ENCODE measurements at regions not wholly inside any gene's neighbourhood (a gene's known extent, or its start where the extent isn't known, plus 50 kb on each side); places are given as distances from the start of the nearest gene placed in this dataset.

DNA sequence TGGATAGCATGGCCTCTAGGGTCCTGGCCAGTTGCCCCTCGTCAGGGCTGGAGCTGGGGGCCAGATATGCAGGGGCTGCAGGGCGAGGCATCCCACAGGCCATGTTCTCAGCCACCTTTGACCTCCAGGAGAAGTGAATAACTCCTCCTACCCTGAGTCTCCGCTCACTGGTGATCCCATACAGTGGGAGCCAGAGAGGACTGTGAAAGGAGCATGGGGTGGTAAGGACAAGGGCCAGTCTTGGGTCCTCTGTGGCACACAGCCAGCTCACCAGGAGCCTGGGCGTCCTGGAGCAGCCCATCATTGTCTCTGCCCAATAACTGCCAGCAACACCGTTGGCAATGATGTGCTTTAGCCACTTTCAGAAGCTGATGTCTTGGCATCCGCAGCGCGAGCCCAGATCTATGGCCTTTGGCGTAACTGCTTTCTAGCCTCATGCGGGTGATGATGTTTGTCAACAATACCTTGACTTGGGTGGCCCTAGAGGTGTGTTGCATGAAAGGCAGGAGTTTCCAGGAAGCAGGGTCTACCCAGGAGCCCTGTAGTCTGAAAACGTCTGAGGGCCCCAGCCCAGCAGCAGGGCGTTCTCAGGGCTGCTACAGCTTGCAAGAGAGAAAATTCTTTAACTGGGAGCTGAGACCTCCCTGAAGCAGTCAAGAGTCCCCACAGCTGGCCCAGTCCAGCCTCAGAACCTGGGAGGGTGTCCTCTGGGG lies 61.1 kb upstream of the IQSEC1 start:
- DNase-seq: no peak

DNA sequence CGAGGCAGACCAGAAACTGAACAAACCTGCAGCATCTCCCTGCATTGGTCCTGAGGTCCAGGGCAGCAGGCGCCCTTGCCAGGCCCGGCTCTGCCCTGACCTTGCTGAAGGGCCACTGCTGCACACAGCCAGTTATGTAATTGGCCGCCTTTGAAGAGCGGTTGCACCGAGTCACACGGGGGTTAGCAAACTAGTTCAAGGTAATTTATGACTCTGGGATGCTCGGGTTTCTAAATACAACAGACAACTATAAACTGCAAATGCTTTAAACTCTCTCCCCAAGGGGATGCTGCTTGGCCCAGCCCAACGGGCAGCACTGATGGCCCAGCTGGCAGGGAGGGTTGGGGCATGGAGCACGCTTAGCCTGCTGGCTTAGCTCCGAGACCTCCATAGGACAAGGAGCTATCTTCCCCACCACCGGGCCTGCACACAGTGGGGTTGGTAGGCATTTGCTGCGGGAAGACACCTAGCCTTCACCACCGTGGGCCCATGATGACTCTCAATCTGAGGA lies 60.3 kb upstream of the IQSEC1 start:
- DNase-seq: no peak

DNA sequence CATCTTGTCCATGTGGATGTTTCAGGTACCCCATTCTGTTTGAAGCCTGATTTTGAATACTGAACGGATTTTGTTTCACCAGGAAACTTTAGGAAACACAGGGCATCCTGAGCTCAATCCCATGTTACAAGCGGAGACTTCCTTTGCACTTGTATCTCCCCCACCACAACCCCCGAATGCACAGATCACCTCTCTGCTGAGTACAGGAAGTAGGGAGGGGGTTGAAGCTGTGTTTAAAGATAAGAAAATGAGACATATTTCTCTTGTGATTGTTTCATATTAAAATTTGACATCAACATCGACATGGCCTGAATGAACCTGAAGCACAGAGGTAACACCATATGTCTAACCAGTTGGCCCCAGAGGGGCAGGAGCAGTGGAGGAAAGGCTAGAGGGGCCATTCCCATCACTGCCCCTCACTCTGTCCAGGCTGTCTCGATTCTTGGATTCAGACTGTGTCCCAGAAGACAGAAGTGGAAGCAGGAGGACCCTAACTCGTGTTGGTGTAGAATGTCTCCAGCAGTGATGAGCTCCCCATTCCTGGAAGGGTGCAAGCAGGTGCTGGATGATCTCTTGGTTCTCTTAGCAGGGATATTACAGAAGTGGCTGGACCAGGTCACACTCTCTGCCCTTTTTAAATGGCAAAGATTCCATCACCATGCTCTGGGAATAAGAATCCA lies 59.6 kb upstream of the IQSEC1 start:
- no peak for DNase-seq

GRCh38 chr3:13132281-13132680 lies 59.1 kb upstream of the IQSEC1 start:
- DNase-seq: no peak

- DNase-seq: no peak
Observed at GRCh38 chr3:13130464-13131193, 57.4 kb upstream of the IQSEC1 start.

GRCh38 chr3:13125092-13126015 lies 52.1 kb upstream of the IQSEC1 start:
- DNase-seq: no peak

DNA sequence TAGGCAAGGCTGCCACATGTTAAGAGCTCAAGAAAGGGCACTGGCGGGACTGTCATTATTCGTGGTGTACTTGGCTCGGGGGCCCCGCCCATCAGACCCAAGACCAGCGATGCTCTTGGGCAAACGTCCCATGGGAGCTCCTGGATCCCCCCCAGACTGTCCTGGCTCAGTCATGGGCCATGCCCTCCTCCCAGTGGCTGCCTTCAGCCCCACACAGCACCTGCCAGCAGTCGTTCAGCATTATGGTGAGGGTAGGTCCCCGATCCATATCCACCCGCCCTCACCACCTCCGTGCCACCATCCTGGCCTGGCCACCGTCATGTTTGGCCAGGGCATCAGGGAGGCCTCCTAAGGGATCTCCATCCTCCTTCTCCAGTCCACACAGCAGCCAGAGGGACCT lies 51.4 kb upstream of the IQSEC1 start:
- no peak for DNase-seq

- no peak for DNase-seq
Observed at GRCh38 chr3:13123765-13124164, 50.5 kb upstream of the IQSEC1 start.

DNA sequence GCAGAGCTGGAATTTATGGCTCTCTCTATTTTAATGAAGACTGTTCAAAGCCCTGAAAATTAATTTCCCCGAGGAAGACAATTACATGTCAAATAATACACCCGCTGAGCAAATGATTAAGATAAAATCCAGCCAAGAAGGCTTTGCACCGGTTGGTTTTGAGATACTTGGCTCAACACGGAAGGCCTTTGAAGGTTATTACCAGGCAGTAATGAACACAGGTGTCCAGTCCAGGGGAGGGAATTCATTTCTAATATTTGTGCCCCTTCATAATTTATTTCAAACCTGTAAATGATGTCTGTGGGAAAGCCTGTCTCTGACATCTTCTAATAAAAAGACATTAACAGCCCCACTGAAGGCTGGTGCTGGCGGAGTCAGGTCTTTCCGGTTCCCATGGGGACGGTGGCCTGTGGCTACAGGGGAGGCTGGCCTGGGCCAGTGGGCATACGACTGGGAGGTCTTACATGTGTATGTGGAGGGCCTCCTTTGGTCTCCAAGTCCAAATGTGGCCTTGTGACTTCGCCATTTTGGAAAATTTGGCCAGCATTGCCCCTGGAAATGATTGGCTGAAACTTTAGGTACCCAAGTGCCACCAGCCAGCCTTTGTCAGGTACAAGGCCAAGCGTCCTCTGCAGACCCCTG lies 49.9 kb upstream of the IQSEC1 start:
- DNase-seq: no peak
